H9 (cell line): ENCODE measurements at regions not wholly inside any gene's neighbourhood (a gene's known extent, or its start where the extent isn't known, plus 50 kb on each side); places are given as distances from the start of the nearest gene placed in this dataset.

Source experiments
- DNase-seq: peaks from one replicate; pipeline ENCODE4 v3.0.0-alpha.2; 2017
- H2AFZ ChIP-seq: one replicate; pipeline ENCODE4 v1.6.1; 2013; ENCODE audit warnings: mild to moderate bottlenecking, low read length, control low read depth, moderate library complexity
- H2AK5ac ChIP-seq: 2 replicates; pipeline ENCODE4 v1.6.1; 2013; ENCODE audit warnings: low read length, control low read depth, mixed read lengths; ENCODE audit not compliant: insufficient read length
- H2BK120ac ChIP-seq: one replicate; pipeline ENCODE4 v1.6.1; 2013; ENCODE audit warnings: low read depth, mild to moderate bottlenecking, low read length, control low read depth, inconsistent platforms; ENCODE audit not compliant: poor library complexity, severe bottlenecking
- H2BK12ac ChIP-seq: 2 replicates; pipeline ENCODE4 v1.6.1; 2013; ENCODE audit warnings: low read length, control low read depth, mixed read lengths, low read depth; ENCODE audit not compliant: insufficient read length
- H2BK15ac ChIP-seq: 2 replicates; pipeline ENCODE4 v1.6.1; 2013; ENCODE audit warnings: low read depth, low read length, control low read depth
- H2BK20ac ChIP-seq: one replicate; pipeline ENCODE4 v1.6.1; 2013; ENCODE audit warnings: low read depth, mild to moderate bottlenecking, low read length, control low read depth, inconsistent platforms; ENCODE audit not compliant: poor library complexity, severe bottlenecking
- H2BK5ac ChIP-seq: 2 replicates; pipeline ENCODE4 v1.6.1; 2013; ENCODE audit warnings: low read length, control low read depth, mixed read lengths; ENCODE audit not compliant: insufficient read length
- H3K14ac ChIP-seq: 2 replicates; pipeline ENCODE4 v1.6.1; 2013; ENCODE audit warnings: low read length, control low read depth; ENCODE audit not compliant: insufficient read depth
- H3K18ac ChIP-seq: 2 replicates; pipeline ENCODE4 v1.6.1; 2013; ENCODE audit warnings: low read depth, mild to moderate bottlenecking, mixed read lengths, low read length, control low read depth; ENCODE audit not compliant: insufficient read length
- H3K23ac ChIP-seq: 2 replicates; pipeline ENCODE4 v1.6.1; 2013; ENCODE audit warnings: low read length, control low read depth, mixed read lengths, low read depth; ENCODE audit not compliant: insufficient read length
- H3K23me2 ChIP-seq: 2 replicates; pipeline ENCODE4 v1.6.1; 2013; ENCODE audit warnings: low read depth, mild to moderate bottlenecking, mixed read lengths, low read length, control low read depth; ENCODE audit not compliant: insufficient read length, poor library complexity, severe bottlenecking
- H3K27ac ChIP-seq: 2 replicates; pipeline ENCODE4 v1.5.1; 2013; ENCODE audit warnings: low read length, control low read depth, mixed read lengths, low read depth; ENCODE audit not compliant: insufficient read length
- H3K27me3 ChIP-seq: 2 replicates; pipeline ENCODE4 v1.6.1; 2013; ENCODE audit warnings: low read length, control low read depth, inconsistent platforms; ENCODE audit not compliant: insufficient read depth
- H3K4ac ChIP-seq: 2 replicates; pipeline ENCODE4 v1.6.1; 2013; ENCODE audit warnings: low read depth, mild to moderate bottlenecking, control low read depth, inconsistent platforms, low read length, moderate library complexity
- H3K4me1 ChIP-seq: 2 replicates; pipeline ENCODE4 v1.6.1; 2013; ENCODE audit warnings: low read length, control low read depth, inconsistent platforms; ENCODE audit not compliant: insufficient read depth
- H3K4me2 ChIP-seq: 2 replicates; pipeline ENCODE4 v1.6.1; 2013; ENCODE audit warnings: low read length, control low read depth, mixed read lengths; ENCODE audit not compliant: insufficient read length, insufficient read depth
- H3K56ac ChIP-seq: 2 replicates; pipeline ENCODE4 v1.6.1; 2013; ENCODE audit warnings: low read depth, mild to moderate bottlenecking, mixed read lengths, low read length, control low read depth; ENCODE audit not compliant: insufficient read length
- H3K79me1 ChIP-seq: 2 replicates; pipeline ENCODE4 v1.6.1; 2013; ENCODE audit warnings: low read depth, mild to moderate bottlenecking, moderate library complexity, low read length, control low read depth, inconsistent platforms; ENCODE audit not compliant: insufficient read depth, poor library complexity, severe bottlenecking
- H3K79me2 ChIP-seq: 2 replicates; pipeline ENCODE4 v1.6.1; 2013; ENCODE audit warnings: low read length, control low read depth, inconsistent platforms; ENCODE audit not compliant: insufficient read depth
- H3K9ac ChIP-seq: 2 replicates; pipeline ENCODE4 v1.6.1; 2013; ENCODE audit warnings: low read length, control low read depth, mixed read lengths; ENCODE audit not compliant: insufficient read length; ENCODE audit errors: extremely low read depth
- H3K9me3 ChIP-seq: one replicate; pipeline ENCODE4 v1.6.1; 2013; ENCODE audit warnings: low read depth, low read length, inconsistent platforms; ENCODE audit not compliant: control insufficient read depth
- H3T11ph ChIP-seq: one replicate; pipeline ENCODE4 v1.6.1; 2013; ENCODE audit warnings: mild to moderate bottlenecking, low read length, control low read depth, inconsistent platforms
- H4K20me1 ChIP-seq: one replicate; pipeline ENCODE4 v1.6.1; 2013; ENCODE audit not compliant: control insufficient read depth, insufficient read length, insufficient read depth
- H4K5ac ChIP-seq: 2 replicates; pipeline ENCODE4 v1.6.1; 2013; ENCODE audit warnings: low read depth, mild to moderate bottlenecking, mixed read lengths, low read length, control low read depth; ENCODE audit not compliant: insufficient read length
- H4K8ac ChIP-seq: replicated peaks from 2 replicates; pipeline ENCODE4 v1.6.1; 2013; ENCODE audit warnings: low read length, control low read depth, mixed read lengths, low read depth; ENCODE audit not compliant: insufficient read length
- H4K91ac ChIP-seq: 2 replicates; pipeline ENCODE4 v1.6.1; 2013; ENCODE audit warnings: low read depth, mild to moderate bottlenecking, moderate library complexity, mixed read lengths, low read length, control low read depth; ENCODE audit not compliant: insufficient read length
- H3K27ac Mint-ChIP-seq, 3 experiments: 2 replicates in 2 of 3; 3 replicates in 1 of 3; pipeline ENCODE4 v1.8.0; 2020 to 2021; ENCODE audit warnings: mixed read lengths in 3 of 3, mild to moderate bottlenecking in 1 of 3, moderate library complexity in 1 of 3
- H3K27me3 Mint-ChIP-seq: 2 replicates; pipeline ENCODE4 v1.8.0; 2021; ENCODE audit warnings: low read depth, mild to moderate bottlenecking, moderate library complexity, mixed read lengths
- H3K36me3 Mint-ChIP-seq, 3 experiments: 2 replicates in 2 of 3; 3 replicates in 1 of 3; pipeline ENCODE4 v1.8.0; 2020 to 2021; ENCODE audit warnings: low read depth in 3 of 3, mixed read lengths in 3 of 3; ENCODE audit not compliant: insufficient read depth in 1 of 3
- H3K4me1 Mint-ChIP-seq, 2 experiments: 2 replicates each; pipeline ENCODE4 v1.8.0; 2020; ENCODE audit warnings: mixed read lengths in 2 of 2
- H3K4me3 Mint-ChIP-seq, 2 experiments: 2 replicates in 1 of 2; 3 replicates in 1 of 2; pipeline ENCODE4 v1.8.0; 2020 to 2021; ENCODE audit warnings: mild to moderate bottlenecking in 2 of 2, mixed read lengths in 2 of 2, moderate library complexity in 1 of 2
- H3K9me3 Mint-ChIP-seq, 2 experiments: 2 replicates in 1 of 2; 3 replicates in 1 of 2; pipeline ENCODE4 v1.8.0; 2020; ENCODE audit warnings: mild to moderate bottlenecking in 2 of 2, mixed read lengths in 2 of 2, moderate library complexity in 1 of 2
- CTCF ChIP-seq: fragments of 200-600 bp; sonication (generic); conservative IDR thresholded peaks from 3 replicates; pipeline ENCODE4 v1.8.0; 2021; ENCODE audit warnings: antibody characterized with exemption, mild to moderate bottlenecking
- WGBS: extraction: QIAGEN DNeasy Blood & Tissue Kit; methylation state at CpG from one replicate; pipeline ENCODE4 v1.1.7; 2013; ENCODE audit warnings: missing lambda C conversion rate, low lambda C conversion rate, mixed read lengths; ENCODE audit not compliant: insufficient read length; ENCODE audit errors: extremely low coverage; 5-methylcytosine and 5-hydroxymethylcytosine counted together

GRCh38 chr6:104019075-104019753, 840.5 kb downstream of the HACE1 start:
- Histone ChIP-seq H2BK120ac (no peak overlapping the region), H3K9ac (no peak overlapping the region), H3K14ac (no peak overlapping the region), H3K27me3 (no peaks in the 10 kb centered on the region), H3K23ac (no peak overlapping the region), H3K79me2 (no peaks in the 10 kb centered on the region), H3T11ph (no peak overlapping the region), H2BK5ac (no peak overlapping the region), H2AK5ac (no peak overlapping the region), H4K5ac (no peak overlapping the region), H3K27ac (no peak overlapping the region), H3K4me1 (no peaks in the 10 kb centered on the region), H2BK15ac (no peak overlapping the region), H4K20me1 (no peaks in the 10 kb centered on the region), H3K18ac (no peak overlapping the region), H3K4ac (no peak overlapping the region), H3K9me3 (no peaks in the 10 kb centered on the region), H4K91ac (no peak overlapping the region), H3K79me1 (no peaks in the 10 kb centered on the region), H3K4me2 (no peak overlapping the region), H2BK20ac (no peak overlapping the region), H2AFZ (no peak overlapping the region), H3K23me2 (no peaks in the 10 kb centered on the region), H4K8ac (no peak overlapping the region), H2BK12ac (no peak overlapping the region), H3K56ac (no peak overlapping the region)
- no peak for DNase-seq
- no peaks in the 10 kb centered on the region for H3K9me3 Mint-ChIP-seq
- peaks cover under 1 to 1% of the 10 kb centered on the region in 2 experiments for H3K4me1 Mint-ChIP-seq
- no peak for TF ChIP-seq CTCF
- WGBS, result no CpG with 5 or more reads among the region's 8 CpGs
- peak overlapping the region in 1 of 3 experiments; percentile 33; a peak in 2 of 7 replicates for H3K27ac Mint-ChIP-seq
- no peaks in the 10 kb centered on the region for H3K36me3 Mint-ChIP-seq
- no peak overlapping the region for H3K4me3 Mint-ChIP-seq
- H3K27me3 Mint-ChIP-seq, result no peaks in the 10 kb centered on the region
